ENCODE measurements at regions not wholly inside any gene's neighbourhood (a gene's known extent, or its start where the extent isn't known, plus 50 kb on each side); places are given as distances from the start of the nearest gene placed in this dataset.
A peak's percentile ranks its signal among the peaks of the same experiment; 100 is the strongest.

DNA sequence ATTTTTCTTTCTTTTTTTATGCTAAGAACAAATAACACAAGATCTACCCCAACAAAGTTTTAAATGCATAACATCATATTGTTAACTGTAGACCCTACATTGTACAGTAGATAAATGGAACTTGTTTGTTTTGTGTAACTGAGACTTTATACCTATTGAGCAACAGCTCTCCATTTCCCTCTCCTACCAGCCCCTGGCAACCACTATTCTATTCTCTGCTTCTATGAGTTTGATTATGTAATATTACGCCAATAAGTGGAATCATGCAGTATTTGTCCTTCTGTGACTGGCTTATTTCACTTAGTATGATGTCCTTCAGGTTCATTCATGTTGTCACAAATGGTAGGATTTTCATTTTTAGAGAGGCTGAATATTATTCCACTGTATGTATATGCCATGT lies 308.2 kb upstream of the PRR16 start:
- Mint-ChIP-seq H3K9me3 (ENCODE audit: unreplicated experiment) (no peaks in the 10 kb centered on the region), H3K4me1 (ENCODE audit: low read depth, unreplicated experiment) (peaks cover 19% of the 10 kb centered on the region), H3K27me3 (ENCODE audit: low read depth, unreplicated experiment) (no peaks in the 10 kb centered on the region), H3K4me3 (ENCODE audit: unreplicated experiment) (no peak overlapping the region), H3K27ac (ENCODE audit: unreplicated experiment) (no peak overlapping the region), H3K36me3 (ENCODE audit: low read depth, unreplicated experiment) (no peaks in the 10 kb centered on the region)
- Histone ChIP-seq H3K79me2 (ENCODE audit: insufficient read depth, low read length) (no peaks in the 10 kb centered on the region), H4K20me1 (ENCODE audit: insufficient read depth, low read length) (no peaks in the 10 kb centered on the region), H3K9ac (ENCODE audit: low read length) (no peak overlapping the region), H3K9me3 (ENCODE audit: insufficient read depth, low read depth, low read length) (no peaks in the 10 kb centered on the region), H3K36me3 (ENCODE audit: insufficient read depth, low read length) (no peaks in the 10 kb centered on the region), H3K27ac (ENCODE audit: low read depth, low read length) (no peak overlapping the region), H3K27me3 (ENCODE audit: insufficient read depth, low read length) (no peaks in the 10 kb centered on the region), H2AFZ (ENCODE audit: low read depth, low read length) (no peak overlapping the region), H3K4me3 (ENCODE audit: insufficient read depth, low read depth, low read length) (no peak overlapping the region), H3K4me1 (ENCODE audit: insufficient read depth, low read length) (peaks cover 6% of the 10 kb centered on the region), H3K4me2 (ENCODE audit: low read length) (no peak overlapping the region)
- TF ChIP-seq, protein P1, sequence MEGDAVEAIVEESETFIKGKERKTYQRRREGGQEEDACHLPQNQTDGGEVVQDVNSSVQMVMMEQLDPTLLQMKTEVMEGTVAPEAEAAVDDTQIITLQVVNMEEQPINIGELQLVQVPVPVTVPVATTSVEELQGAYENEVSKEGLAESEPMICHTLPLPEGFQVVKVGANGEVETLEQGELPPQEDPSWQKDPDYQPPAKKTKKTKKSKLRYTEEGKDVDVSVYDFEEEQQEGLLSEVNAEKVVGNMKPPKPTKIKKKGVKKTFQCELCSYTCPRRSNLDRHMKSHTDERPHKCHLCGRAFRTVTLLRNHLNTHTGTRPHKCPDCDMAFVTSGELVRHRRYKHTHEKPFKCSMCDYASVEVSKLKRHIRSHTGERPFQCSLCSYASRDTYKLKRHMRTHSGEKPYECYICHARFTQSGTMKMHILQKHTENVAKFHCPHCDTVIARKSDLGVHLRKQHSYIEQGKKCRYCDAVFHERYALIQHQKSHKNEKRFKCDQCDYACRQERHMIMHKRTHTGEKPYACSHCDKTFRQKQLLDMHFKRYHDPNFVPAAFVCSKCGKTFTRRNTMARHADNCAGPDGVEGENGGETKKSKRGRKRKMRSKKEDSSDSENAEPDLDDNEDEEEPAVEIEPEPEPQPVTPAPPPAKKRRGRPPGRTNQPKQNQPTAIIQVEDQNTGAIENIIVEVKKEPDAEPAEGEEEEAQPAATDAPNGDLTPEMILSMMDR (IDR thresholded peaks at IDR 0.05; ENCODE audit: insufficient read depth, low read depth, low read length): no peak
- TF ChIP-seq EZH2 (IDR thresholded peaks at IDR 0.05; ENCODE audit: insufficient read depth, low read length): no peak
- no peak for DNase-seq (ENCODE audit: low read depth)
- FAIRE-seq: no peak

DNA sequence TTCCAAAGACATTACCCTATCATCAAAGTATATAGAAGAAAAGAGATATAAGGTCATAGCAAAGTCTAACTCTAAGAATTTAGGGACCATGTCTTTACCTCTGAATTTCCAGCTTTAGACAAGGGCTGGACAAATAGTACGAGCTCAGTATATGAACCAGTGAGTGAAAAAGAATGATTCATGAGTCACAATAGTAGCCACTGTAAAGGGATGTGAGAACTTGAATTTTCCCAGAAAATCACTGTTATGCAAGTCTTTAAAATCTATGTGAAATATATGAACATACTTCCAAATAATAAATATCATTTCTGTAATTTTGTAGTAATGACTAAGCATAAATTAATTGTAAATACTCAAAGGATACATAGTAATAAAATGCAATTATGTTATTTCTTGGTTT lies 305.9 kb upstream of the PRR16 start:
- FAIRE-seq: no peak
- Mint-ChIP-seq H3K4me1 (ENCODE audit: low read depth, unreplicated experiment) (peaks cover 3% of the 10 kb centered on the region), H3K36me3 (ENCODE audit: low read depth, unreplicated experiment) (no peaks in the 10 kb centered on the region), H3K27me3 (ENCODE audit: low read depth, unreplicated experiment) (no peaks in the 10 kb centered on the region), H3K4me3 (ENCODE audit: unreplicated experiment) (no peak overlapping the region), H3K27ac (ENCODE audit: unreplicated experiment) (no peak overlapping the region), H3K9me3 (ENCODE audit: unreplicated experiment) (no peaks in the 10 kb centered on the region)
- no peak for TF ChIP-seq EZH2 (IDR thresholded peaks at IDR 0.05; ENCODE audit: insufficient read depth, low read length)
- TF ChIP-seq, protein P1 (IDR thresholded peaks at IDR 0.05; ENCODE audit: insufficient read depth, low read depth, low read length): no peak
- no peak overlapping the region for H3K27ac ChIP-seq (ENCODE audit: low read depth, low read length)
- H3K36me3 ChIP-seq (ENCODE audit: insufficient read depth, low read length): no peaks in the 10 kb centered on the region
- no peak for DNase-seq (ENCODE audit: low read depth)
- no peaks in the 10 kb centered on the region for H3K9me3 ChIP-seq (ENCODE audit: insufficient read depth, low read depth, low read length)
- no peak overlapping the region for H2AFZ ChIP-seq (ENCODE audit: low read depth, low read length)
- no peaks in the 10 kb centered on the region for H3K79me2 ChIP-seq (ENCODE audit: insufficient read depth, low read length)
- no peak overlapping the region for H3K4me3 ChIP-seq (ENCODE audit: insufficient read depth, low read depth, low read length)
- no peak overlapping the region for H3K9ac ChIP-seq (ENCODE audit: low read length)
- H4K20me1 ChIP-seq (ENCODE audit: insufficient read depth, low read length): no peaks in the 10 kb centered on the region
- no peak overlapping the region for H3K4me2 ChIP-seq (ENCODE audit: low read length)
- H3K27me3 ChIP-seq (ENCODE audit: insufficient read depth, low read length): no peaks in the 10 kb centered on the region
- no peaks in the 10 kb centered on the region for H3K4me1 ChIP-seq (ENCODE audit: insufficient read depth, low read length)

DNA sequence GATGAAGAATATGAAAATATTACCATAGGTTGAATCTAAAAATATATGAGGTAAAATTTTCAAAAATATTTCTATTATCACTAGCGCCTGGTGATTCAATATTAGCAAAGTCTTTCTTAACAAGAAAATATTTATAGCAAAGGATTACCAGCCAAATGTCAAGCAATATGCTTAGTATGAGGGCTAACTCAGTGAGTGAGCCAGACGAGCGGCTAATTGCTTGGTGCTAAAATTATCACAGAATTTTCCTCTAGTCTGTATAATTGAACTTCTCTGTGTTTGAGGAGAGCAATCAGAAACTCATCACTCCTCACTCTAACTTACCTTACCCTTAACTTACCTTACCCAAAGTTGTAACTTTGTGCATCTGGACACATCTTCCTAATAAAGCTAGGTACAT lies 304.9 kb upstream of the PRR16 start:
- FAIRE-seq (no peak), DNase-seq (ENCODE audit: low read depth) (no peak)
- H3K4me1 Mint-ChIP-seq (ENCODE audit: low read depth, unreplicated experiment): no peaks in the 10 kb centered on the region
- no peaks in the 10 kb centered on the region for H3K9me3 ChIP-seq (ENCODE audit: insufficient read depth, low read depth, low read length)
- no peak overlapping the region for H3K4me3 Mint-ChIP-seq (ENCODE audit: unreplicated experiment)
- no peak overlapping the region for H3K9ac ChIP-seq (ENCODE audit: low read length)
- no peaks in the 10 kb centered on the region for H3K79me2 ChIP-seq (ENCODE audit: insufficient read depth, low read length)
- no peaks in the 10 kb centered on the region for H3K27me3 Mint-ChIP-seq (ENCODE audit: low read depth, unreplicated experiment)
- no peaks in the 10 kb centered on the region for H4K20me1 ChIP-seq (ENCODE audit: insufficient read depth, low read length)
- no peak overlapping the region for H3K4me3 ChIP-seq (ENCODE audit: insufficient read depth, low read depth, low read length)
- H3K27me3 ChIP-seq (ENCODE audit: insufficient read depth, low read length): no peaks in the 10 kb centered on the region
- H3K9me3 Mint-ChIP-seq (ENCODE audit: unreplicated experiment): no peaks in the 10 kb centered on the region
- H3K36me3 ChIP-seq (ENCODE audit: insufficient read depth, low read length): no peaks in the 10 kb centered on the region
- H3K27ac Mint-ChIP-seq (ENCODE audit: unreplicated experiment): no peak overlapping the region
- H3K4me2 ChIP-seq (ENCODE audit: low read length): no peak overlapping the region
- H3K27ac ChIP-seq (ENCODE audit: low read depth, low read length): peak overlapping the region; percentile 29
- no peaks in the 10 kb centered on the region for H3K36me3 Mint-ChIP-seq (ENCODE audit: low read depth, unreplicated experiment)
- H2AFZ ChIP-seq (ENCODE audit: low read depth, low read length): no peak overlapping the region
- H3K4me1 ChIP-seq (ENCODE audit: insufficient read depth, low read length): no peaks in the 10 kb centered on the region
- TF ChIP-seq EZH2 (IDR thresholded peaks at IDR 0.05; ENCODE audit: insufficient read depth, low read length): no peak
- TF ChIP-seq, protein P1 (IDR thresholded peaks at IDR 0.05; ENCODE audit: insufficient read depth, low read depth, low read length): no peak
